Suprapubic skin (tissue), 3 donors: ENCODE measurements at regions not wholly inside any gene's neighbourhood (a gene's known extent, or its start where the extent isn't known, plus 50 kb on each side); places are given as distances from the start of the nearest gene placed in this dataset.

Source experiments
- EP300 ChIP-seq: sonication (generic); formaldehyde crosslinking; IDR thresholded peaks from one replicate; pipeline ENCODE4 v1.6.1; 2017; ENCODE audit warnings: antibody characterized with exemption
- TF ChIP-seq, protein P1 (sequence below), 2 donors: fragments of 200-600 bp in 1 of 2; fragments of 450-650 bp in 1 of 2; sonication (generic) in 1 of 2; IDR thresholded peaks; one replicate each; pipeline ENCODE4 v1.5.1; 2016 to 2019; ENCODE audit warnings: antibody characterized with exemption in 2 of 2, mild to moderate bottlenecking in 1 of 2, moderate library complexity in 1 of 2

DNA sequence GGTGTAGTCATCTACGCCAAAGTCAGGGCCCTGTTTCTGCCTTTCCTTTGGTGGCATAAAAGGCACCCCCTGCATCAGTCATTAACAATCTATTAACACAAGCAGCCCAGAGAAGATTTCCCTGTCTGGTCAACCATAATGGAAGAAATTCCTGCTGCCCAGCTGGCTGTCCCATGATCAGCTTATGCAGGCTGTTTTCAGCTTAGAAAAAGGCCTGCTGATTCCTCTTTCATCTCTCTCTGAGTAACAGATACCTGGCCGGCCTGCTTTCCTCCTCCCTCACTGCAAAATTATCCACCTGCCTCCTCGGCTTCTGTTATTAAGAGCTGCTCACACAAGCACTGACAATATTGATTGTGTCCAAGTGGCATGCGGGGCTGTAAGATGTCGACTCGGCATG is 70.3 kb upstream of the MMP2 start:
- TF ChIP-seq, protein P1, sequence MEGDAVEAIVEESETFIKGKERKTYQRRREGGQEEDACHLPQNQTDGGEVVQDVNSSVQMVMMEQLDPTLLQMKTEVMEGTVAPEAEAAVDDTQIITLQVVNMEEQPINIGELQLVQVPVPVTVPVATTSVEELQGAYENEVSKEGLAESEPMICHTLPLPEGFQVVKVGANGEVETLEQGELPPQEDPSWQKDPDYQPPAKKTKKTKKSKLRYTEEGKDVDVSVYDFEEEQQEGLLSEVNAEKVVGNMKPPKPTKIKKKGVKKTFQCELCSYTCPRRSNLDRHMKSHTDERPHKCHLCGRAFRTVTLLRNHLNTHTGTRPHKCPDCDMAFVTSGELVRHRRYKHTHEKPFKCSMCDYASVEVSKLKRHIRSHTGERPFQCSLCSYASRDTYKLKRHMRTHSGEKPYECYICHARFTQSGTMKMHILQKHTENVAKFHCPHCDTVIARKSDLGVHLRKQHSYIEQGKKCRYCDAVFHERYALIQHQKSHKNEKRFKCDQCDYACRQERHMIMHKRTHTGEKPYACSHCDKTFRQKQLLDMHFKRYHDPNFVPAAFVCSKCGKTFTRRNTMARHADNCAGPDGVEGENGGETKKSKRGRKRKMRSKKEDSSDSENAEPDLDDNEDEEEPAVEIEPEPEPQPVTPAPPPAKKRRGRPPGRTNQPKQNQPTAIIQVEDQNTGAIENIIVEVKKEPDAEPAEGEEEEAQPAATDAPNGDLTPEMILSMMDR (IDR thresholded peaks at IDR 0.05), result no peak
- no peak for TF ChIP-seq EP300
